ENCODE measurements at regions not wholly inside any gene's neighbourhood (a gene's known extent, or its start where the extent isn't known, plus 50 kb on each side); places are given as distances from the start of the nearest gene placed in this dataset.

GRCh38 chr2:136696438-136696837 lies 68.9 kb upstream of the THSD7B start:
- TF ChIP-seq POLR2AphosphoS5 (IDR thresholded peaks at IDR 0.05; ENCODE audit: low read depth), result no peak
- TF ChIP-seq CTCF (IDR thresholded peaks at IDR 0.05; ENCODE audit: insufficient read depth, low read length), result no peak
